ENCODE measurements at regions not wholly inside any gene's neighbourhood (a gene's known extent, or its start where the extent isn't known, plus 50 kb on each side); places are given as distances from the start of the nearest gene placed in this dataset.

DNA sequence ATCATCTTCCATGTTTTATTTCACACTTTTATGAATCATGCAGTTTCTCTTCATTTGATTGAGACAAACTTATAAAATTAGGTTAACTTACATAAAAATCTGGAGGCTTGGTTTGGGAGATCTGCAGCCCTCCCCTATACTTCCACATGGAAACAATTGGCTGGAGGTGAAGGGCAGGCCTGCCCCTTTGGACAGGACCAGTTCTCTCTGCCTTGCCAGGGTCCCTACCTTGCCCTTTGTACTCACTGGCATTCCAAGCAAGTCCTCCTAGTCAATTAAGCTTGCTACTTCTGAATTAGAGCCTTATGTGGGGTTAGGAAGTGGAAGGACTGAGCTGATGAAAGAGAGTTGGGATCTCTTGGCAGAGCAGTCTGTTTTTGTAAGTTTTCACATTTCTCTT, 257.3 kb downstream of the GAS1 start:
- TF ChIP-seq POLR2AphosphoS5 (IDR thresholded peaks at IDR 0.05) (no peak), EP300 (IDR thresholded peaks at IDR 0.05) (no peak), POLR2A (IDR thresholded peaks at IDR 0.05; ENCODE audit: low read depth) (no peak), CTCF (IDR thresholded peaks at IDR 0.05) (no peak)
- Histone ChIP-seq H3K4me1 (no peaks in the 10 kb centered on the region), H3K36me3 (no peaks in the 10 kb centered on the region), H3K9me3 (no peaks in the 10 kb centered on the region), H3K4me3 (no peak overlapping the region), H3K27ac (replicated peaks in 1 of 4) (no peak overlapping the region), H3K27me3 (no peaks in the 10 kb centered on the region)
- intact Hi-C loops (cut with DNase I), result no loop called here
- DNase-seq (ENCODE audit: extremely low spot score), result peak; percentile 68

DNA sequence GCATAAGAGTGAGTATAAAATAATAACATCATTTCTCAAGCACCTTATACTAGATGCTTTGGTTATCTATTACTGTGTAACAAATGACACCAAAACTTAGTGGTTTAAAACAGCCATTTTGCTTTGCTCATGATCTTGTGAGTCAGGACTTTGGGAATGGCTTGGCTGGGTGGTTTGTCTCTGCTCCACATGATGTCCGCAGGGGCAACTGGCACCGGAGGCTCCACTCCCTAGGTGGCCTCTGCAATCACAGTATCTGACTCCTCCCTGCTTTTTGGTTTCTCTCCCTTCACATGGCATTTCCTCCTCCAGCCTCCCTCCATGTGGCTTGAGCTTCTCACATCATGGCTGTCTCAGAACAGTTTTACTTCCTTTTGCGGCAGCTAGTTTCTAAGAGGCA, 259.5 kb downstream of the GAS1 start:
- TF ChIP-seq POLR2A (IDR thresholded peaks at IDR 0.05; ENCODE audit: low read depth), result no peak
- no peak for TF ChIP-seq POLR2AphosphoS5 (IDR thresholded peaks at IDR 0.05)
- no peak for TF ChIP-seq EP300 (IDR thresholded peaks at IDR 0.05)
- no peak for TF ChIP-seq CTCF (IDR thresholded peaks at IDR 0.05)
- intact Hi-C loops (cut with DNase I), result no loop called here
- peak; percentile 62 for DNase-seq (ENCODE audit: extremely low spot score)
- WGBS, result 90% methylated on average over 3 of the region's 3 CpGs
- Histone ChIP-seq H3K4me3 (no peak overlapping the region), H3K36me3 (no peaks in the 10 kb centered on the region), H3K9me3 (no peaks in the 10 kb centered on the region), H3K27ac (replicated peaks in 1 of 4) (no peak overlapping the region), H3K4me1 (peaks cover 0 to 12% (median 10%) of the 10 kb centered on the region in 4 donors), H3K27me3 (no peaks in the 10 kb centered on the region)

DNA sequence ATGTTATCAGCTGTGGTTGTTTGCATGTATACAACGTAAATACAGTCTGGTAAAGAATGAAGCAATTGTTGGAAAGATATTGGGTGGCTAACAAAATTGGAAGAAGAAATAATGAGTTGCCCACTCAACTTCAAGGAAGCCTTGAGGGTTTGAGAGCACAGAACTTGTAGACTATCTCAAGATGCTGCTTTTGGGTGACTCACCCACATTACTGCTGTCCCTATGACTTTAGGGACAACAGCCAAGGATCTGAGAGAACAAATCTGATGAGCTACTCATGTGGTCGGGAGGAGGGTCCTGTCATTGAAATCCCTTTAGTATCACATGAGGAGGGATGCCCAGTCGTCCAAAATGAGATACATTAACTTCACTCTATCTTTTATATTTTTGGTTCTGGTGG, 261.8 kb downstream of the GAS1 start:
- Histone ChIP-seq H3K27me3 (no peaks in the 10 kb centered on the region), H3K9me3 (no peaks in the 10 kb centered on the region), H3K4me3 (no peak overlapping the region), H3K4me1 (peaks cover 0 to 12% (median 10%) of the 10 kb centered on the region in 4 donors), H3K36me3 (no peaks in the 10 kb centered on the region), H3K27ac (replicated peaks in 1 of 4) (no peak overlapping the region)
- TF ChIP-seq CTCF (IDR thresholded peaks at IDR 0.05) (no peak), POLR2AphosphoS5 (IDR thresholded peaks at IDR 0.05) (no peak), POLR2A (IDR thresholded peaks at IDR 0.05; ENCODE audit: low read depth) (no peak), EP300 (IDR thresholded peaks at IDR 0.05) (no peak)
- intact Hi-C loops (cut with DNase I), result no loop called here
- no peak for DNase-seq (ENCODE audit: extremely low spot score)
- WGBS, result 90% methylated on average over 3 of the region's 3 CpGs

- Histone ChIP-seq H3K27me3 (no peaks in the 10 kb centered on the region), H3K4me3 (no peak overlapping the region), H3K27ac (replicated peaks in 1 of 4) (no peak overlapping the region), H3K4me1 (peaks cover 0 to 12% (median 10%) of the 10 kb centered on the region in 4 donors), H3K36me3 (no peaks in the 10 kb centered on the region), H3K9me3 (no peaks in the 10 kb centered on the region)
- DNase-seq (ENCODE audit: extremely low spot score), result no peak
- 15% methylated on average over 1 of the region's 1 CpG for WGBS
- no peak for TF ChIP-seq POLR2A (IDR thresholded peaks at IDR 0.05; ENCODE audit: low read depth)
- TF ChIP-seq CTCF (IDR thresholded peaks at IDR 0.05), result no peak
- no peak for TF ChIP-seq EP300 (IDR thresholded peaks at IDR 0.05)
- TF ChIP-seq POLR2AphosphoS5 (IDR thresholded peaks at IDR 0.05), result no peak
- intact Hi-C loops (cut with DNase I), result no loop called here
Measured at GRCh38 chr9:86684148-86684547, 263.2 kb downstream of the GAS1 start.

DNA sequence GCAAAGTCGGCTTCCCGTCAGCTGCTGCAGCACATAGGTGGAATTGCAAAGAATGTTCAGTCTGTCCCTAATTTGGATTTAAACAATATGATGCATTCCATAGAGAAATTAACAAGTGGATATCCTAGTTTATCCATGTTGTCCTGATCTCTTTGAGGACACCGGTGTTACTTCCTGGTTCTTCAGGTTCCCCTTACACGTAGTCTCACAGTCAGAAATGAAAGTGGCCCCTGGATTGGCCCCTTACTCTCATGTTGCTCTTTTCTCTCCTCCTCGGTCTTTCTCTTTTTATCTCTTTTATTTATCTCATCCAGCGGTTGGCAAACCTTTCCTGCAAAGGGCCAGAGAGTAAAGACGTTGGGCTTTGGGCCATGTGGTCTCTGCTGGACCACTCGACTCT, 265.1 kb downstream of the GAS1 start:
- no peak overlapping the region for H3K27ac ChIP-seq (replicated peaks in 1 of 4)

More for the DNA sequence above, 265.1 kb downstream of the GAS1 start:
- H3K27me3 ChIP-seq, result no peaks in the 10 kb centered on the region
- H3K9me3 ChIP-seq, result no peaks in the 10 kb centered on the region
- no peak for TF ChIP-seq POLR2AphosphoS5 (IDR thresholded peaks at IDR 0.05)
- no peak for TF ChIP-seq EP300 (IDR thresholded peaks at IDR 0.05)
- no peak for TF ChIP-seq POLR2A (IDR thresholded peaks at IDR 0.05; ENCODE audit: low read depth)
- TF ChIP-seq CTCF (IDR thresholded peaks at IDR 0.05), result no peak
- intact Hi-C loops (cut with DNase I), result no loop called here
- DNase-seq (ENCODE audit: extremely low spot score), result no peak
- H3K4me3 ChIP-seq, result no peak overlapping the region
- 86% methylated on average over 8 of the region's 8 CpGs for WGBS
- peaks cover 0 to 12% (median 10%) of the 10 kb centered on the region in 4 donors for H3K4me1 ChIP-seq
- H3K36me3 ChIP-seq, result no peaks in the 10 kb centered on the region

Measured in esophagus muscularis mucosa (tissue), 4 donors.